Midbrain (tissue), 1 donor: ENCODE measurements at regions not wholly inside any gene's neighbourhood (a gene's known extent, or its start where the extent isn't known, plus 50 kb on each side); places are given as distances from the start of the nearest gene placed in this dataset.

Source experiments
- DNase-seq: peaks from one replicate; lab custom pipeline; 2025; lab: John Stamatoyannopoulos, UW

DNA sequence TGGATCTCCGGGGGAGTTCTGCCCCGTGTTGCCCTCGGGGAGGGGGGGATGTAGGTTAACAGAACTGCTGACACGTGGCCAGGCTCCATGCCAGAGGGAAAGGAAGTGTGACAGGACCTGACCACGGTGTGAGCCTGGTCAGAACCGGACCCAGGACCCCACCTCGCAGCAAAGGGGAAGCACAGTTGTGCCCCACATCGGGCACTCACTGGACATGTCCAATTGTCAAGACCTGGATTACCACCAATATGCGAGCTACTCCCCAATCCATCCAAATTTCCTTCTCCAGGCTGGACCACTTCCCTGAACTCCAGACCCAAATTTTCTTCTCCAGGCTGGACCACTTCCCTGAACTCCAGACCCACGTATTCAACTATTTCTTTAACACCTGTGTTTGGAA is 78.8 kb upstream of the PIWIL1 start:
- DNase-seq: no peak

DNA sequence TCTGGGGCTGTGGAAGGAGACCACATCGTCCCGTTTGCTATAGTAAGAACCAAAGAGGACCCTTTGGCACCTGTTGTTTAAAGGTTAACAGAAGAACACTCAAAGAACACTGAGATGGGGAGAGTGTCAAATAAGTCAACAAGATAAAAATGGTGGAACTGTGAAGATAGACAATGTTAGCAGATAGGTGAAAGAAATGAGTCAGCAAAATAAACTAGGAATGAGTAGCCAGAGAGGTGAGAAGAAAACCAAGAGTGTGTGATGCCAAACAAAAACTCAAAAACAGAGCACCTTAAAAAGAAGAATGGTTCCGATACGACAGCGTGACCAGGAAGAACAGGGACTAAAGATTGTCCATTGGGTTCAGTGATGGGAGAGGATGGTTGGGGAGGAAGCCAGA is 74.7 kb upstream of the PIWIL1 start:
- no peak for DNase-seq

DNA sequence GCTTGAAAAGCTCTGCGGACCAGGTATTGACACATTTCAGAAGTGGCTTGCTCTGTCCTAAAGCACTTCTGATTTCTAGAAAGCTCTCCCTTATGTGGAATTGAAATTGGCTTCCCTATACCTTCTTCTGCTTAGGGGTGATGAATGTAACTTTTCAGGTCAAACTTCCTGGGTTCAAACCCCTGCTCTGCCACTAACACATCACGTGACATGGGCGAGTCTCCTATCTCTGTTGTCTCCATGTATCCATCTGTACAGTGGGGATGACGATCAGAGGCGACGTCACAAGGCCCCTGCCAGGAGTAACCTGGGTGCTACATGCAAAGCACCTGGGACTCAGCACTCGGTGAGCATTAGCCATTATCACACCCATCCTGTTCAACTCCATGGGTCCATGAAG is 73.7 kb upstream of the PIWIL1 start:
- DNase-seq: no peak

DNA sequence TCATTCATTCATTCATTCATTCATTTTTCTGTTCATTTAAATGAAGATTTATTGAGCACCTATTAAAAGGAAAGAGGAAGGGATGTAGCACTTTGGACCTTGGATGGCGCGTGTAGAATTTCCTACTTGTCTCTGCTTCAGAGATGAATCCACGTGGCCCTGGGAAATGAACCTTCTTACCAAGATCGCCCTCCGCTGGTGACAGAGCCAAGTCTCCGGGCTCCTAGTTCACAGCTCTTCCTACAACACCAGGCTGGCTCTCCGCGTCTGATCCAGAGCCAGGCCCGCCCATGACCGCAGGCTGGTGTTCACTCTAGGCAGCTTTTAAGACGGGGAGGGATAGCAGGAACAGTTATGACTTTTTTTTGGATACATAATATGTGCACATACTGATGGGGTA is 70.9 kb upstream of the PIWIL1 start:
- no peak for DNase-seq

DNA sequence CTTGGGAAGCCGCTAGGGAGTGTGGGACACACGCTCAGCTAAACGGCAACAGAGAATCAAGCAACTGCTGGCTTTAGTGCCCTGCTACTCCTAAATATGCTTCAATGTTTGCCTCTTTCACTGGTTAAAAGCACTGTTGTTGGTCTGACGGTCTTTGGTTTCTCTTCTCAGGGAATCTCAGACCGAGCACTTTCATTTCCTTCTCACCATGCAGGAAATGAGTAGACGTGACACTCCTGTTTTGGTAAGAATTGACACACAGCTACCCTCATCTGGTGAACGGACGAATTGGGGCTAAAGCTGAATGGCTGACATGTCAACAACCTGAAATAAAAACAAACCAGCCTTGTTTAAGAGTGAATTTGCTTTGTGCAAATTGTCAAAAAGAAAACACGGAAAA is 57.5 kb upstream of the PIWIL1 start:
- DNase-seq: peak; percentile 23

DNA sequence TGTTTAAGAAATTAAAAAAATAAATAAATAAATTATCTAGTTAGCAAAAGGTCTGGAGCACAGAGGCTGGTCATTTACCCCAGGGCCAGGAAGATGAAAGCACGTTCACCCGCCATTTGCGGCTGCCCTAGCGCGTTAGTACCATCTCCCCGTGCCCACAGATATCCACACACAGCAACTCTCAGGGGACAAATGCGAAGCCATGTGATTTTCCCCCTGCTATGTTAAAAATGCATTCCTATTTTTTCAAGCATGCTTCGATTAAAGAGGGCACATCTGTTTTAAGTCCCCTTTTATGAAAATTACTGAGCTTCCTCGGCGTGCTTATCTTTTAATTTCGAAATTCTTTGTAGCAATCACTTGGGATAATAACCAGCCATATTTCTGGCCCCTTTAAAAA is 56.9 kb upstream of the PIWIL1 start:
- DNase-seq: no peak

DNA sequence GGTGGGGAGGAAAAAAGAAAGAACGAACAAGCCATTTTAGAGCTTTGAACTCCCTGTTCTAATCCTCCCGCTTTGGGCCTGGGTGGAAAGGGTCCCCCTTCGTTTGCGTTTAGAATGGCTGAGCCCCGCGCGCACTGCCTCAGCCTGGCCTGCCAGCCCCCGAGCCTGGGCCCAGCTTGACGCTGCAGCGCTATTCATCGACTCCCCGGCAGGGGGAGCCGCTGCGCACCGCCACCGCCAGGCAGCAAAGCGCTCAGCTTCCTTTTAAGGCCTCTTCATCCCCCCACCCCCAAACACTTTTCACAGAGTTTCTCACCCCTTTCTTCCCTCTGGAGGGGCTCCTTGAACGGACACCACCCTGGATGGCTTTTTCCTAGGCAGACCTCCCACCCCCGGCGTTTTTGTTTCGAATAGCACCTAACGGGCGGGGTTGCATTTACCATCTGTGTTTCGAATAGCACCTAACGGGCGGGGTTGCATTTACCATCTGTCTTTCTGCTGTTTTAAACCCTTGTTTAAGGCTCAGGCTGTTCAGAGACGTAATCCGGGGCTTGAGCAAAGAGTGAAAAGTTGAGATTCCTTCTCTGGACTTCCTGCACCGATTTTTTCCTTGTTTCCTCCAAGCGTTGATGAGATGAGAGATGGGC is 56.4 kb upstream of the PIWIL1 start:
- DNase-seq: no peak

DNA sequence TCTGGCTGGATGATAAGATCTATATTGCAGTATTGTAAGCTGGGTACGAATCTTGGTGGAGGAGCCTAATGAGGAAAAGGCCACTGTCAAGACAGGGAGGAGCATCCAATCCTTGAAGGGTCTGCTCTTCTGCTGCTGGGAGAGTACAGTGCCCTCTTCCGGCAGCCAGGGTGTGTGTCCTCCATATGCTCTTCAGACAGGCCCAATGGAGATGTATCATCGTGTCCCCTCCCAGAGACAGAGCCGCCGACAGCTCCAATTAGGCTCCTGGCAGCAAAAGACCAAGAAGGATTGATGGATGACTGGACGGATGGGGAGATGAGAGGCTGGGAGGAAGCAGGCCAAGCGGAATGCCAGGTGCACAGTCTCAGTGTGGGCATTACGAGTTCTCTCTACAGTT is 51.6 kb upstream of the PIWIL1 start:
- DNase-seq: no peak

DNA sequence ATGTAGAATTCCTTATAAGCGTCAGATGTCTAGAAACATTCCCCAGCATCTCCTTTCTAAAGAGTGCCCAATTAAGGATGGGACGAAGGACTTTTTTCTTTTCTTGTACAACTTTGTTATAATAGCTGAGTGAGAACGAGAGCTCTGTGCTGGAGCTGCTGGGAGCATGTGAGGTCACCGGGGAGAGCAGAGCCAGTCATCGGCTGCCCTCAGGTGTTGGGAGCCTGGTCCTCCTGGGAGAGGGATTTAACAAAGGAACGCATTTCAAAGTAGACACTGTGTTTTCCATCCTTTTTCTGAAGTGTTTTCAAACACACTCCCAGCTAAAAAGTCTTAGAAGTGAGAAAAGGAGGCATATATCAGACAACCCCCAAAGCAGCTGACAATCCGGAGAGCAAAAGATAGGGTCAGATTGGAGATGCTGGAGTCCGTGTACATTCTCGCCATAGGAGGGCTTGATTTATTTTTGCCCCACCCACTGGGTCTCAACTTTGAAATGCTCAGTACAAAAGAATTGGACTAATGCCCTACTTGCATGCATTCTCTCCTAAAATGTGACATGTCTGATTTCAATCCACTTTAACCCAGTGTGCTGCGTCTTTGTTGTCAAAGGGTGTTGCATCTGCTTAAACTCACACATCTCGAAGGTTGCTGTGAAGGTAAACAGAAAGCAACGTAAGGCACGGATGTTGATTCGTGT is 50.8 kb upstream of the PIWIL1 start:
- DNase-seq: peak; percentile 6
